ENCODE measurements at regions not wholly inside any gene's neighbourhood (a gene's known extent, or its start where the extent isn't known, plus 50 kb on each side); places are given as distances from the start of the nearest gene placed in this dataset.

- no peak for TF ChIP-seq CTCF (conservative IDR thresholded peaks at IDR 0.05; ENCODE audit: low read depth in 2 of 2)
- TF ChIP-seq ZNF331 (CRISPR knock-in tag; IDR thresholded peaks at IDR 0.05; ENCODE audit: low read depth) = no peak
- TF ChIP-seq REST (IDR thresholded peaks at IDR 0.05; ENCODE audit: unreplicated experiment) = no peak
- TF ChIP-seq EZH2phosphoT487 (IDR thresholded peaks at IDR 0.05; ENCODE audit: unreplicated experiment) = no peak
These were observed 226.6 kb downstream of the ARHGAP12 start (continued) for GRCh38 chr10:31702005-31702404.

GRCh38 chr10:31701546-31701945, 227.1 kb downstream of the ARHGAP12 start:
- no peak for DNase-seq (ENCODE audit: low spot score)
- peaks cover 49% of the 10 kb centered on the region for H3K9me3 Mint-ChIP-seq
- TF ChIP-seq ETS1 (IDR thresholded peaks at IDR 0.05) (no peak), REST (IDR thresholded peaks at IDR 0.05; ENCODE audit: unreplicated experiment) (no peak), EZH2phosphoT487 (IDR thresholded peaks at IDR 0.05; ENCODE audit: unreplicated experiment) (no peak), ZNF331 (CRISPR knock-in tag; IDR thresholded peaks at IDR 0.05; ENCODE audit: low read depth) (no peak), STAT1 (IDR thresholded peaks at IDR 0.05; ENCODE audit: unreplicated experiment) (no peak), ZNF462 (CRISPR knock-in tag; IDR thresholded peaks at IDR 0.05) (no peak), CREB1 (CRISPR knock-in tag; IDR thresholded peaks at IDR 0.05; ENCODE audit: low read depth) (no peak)

More at GRCh38 chr10:31701546-31701945, 227.1 kb downstream of the ARHGAP12 start:
- no peaks in the 10 kb centered on the region for H3K27me3 ChIP-seq (ENCODE audit: insufficient read depth)
- H3K4me1 Mint-ChIP-seq = peaks cover 11% of the 10 kb centered on the region
- peaks cover under 1% of the 10 kb centered on the region; the same call in 1 of the 2 replicates for H3K9me2 ChIP-seq (ENCODE audit: insufficient read depth)
- no peak overlapping the region for H3K4me3 Mint-ChIP-seq
- H3K4me1 ChIP-seq (ENCODE audit: insufficient read depth) = no peaks in the 10 kb centered on the region
- H3K27me3 Mint-ChIP-seq (ENCODE audit: insufficient read depth, low read depth, poor library complexity) = peaks cover 12% of the 10 kb centered on the region
- no peaks in the 10 kb centered on the region for H4K20me1 ChIP-seq (replicated peaks; ENCODE audit: insufficient read depth)
- no peaks in the 10 kb centered on the region for H3K79me2 ChIP-seq (replicated peaks; ENCODE audit: insufficient read depth)
- ATAC-seq = no peak
- no peaks in the 10 kb centered on the region for H3F3A ChIP-seq (replicated peaks; ENCODE audit: low read depth)
- no peak overlapping the region for H3K4me3 ChIP-seq
- no peak overlapping the region for H3K4me2 ChIP-seq
- H2AFZ ChIP-seq = no peak overlapping the region
- no peak overlapping the region for H3K27ac ChIP-seq (ENCODE audit: low read depth)
- H3K27ac Mint-ChIP-seq = no peak overlapping the region
- peaks cover 47% of the 10 kb centered on the region for H3K36me3 Mint-ChIP-seq (ENCODE audit: low read depth)
- H3K36me3 ChIP-seq (ENCODE audit: insufficient read depth) = peaks cover 9% of the 10 kb centered on the region; the same call in 1 of the 2 replicates

Data from GM23338 (cell line).